ENCODE measurements at regions not wholly inside any gene's neighbourhood (a gene's known extent, or its start where the extent isn't known, plus 50 kb on each side); places are given as distances from the start of the nearest gene placed in this dataset.

GRCh38 chr2:198285216-198285615, 480.8 kb downstream of the PLCL1 start:
- H3K36me3 ChIP-seq: no peaks in the 10 kb centered on the region
- TF ChIP-seq POLR2A (IDR thresholded peaks at IDR 0.05) (no peak), CTCF (IDR thresholded peaks at IDR 0.05 in 4 of 5, conservative IDR thresholded peaks at IDR 0.05 in 1 of 5) (no peak)
- no peak overlapping the region for H3K27ac ChIP-seq
- no peak for ATAC-seq
- H3K4me1 ChIP-seq: no peaks in the 10 kb centered on the region
- H3K27me3 ChIP-seq: peaks cover 0 to 4% (median 0%) of the 10 kb centered on the region in 3 donors
- H3K4me3 ChIP-seq: no peak overlapping the region
- in situ Hi-C loops (cut with MboI; ENCODE audit: low sequenced_read_pairs in 4 of 4): loop anchor here in 1 of 4 donors (25.0 kb wide), 1 partner anchor 473 kb away; the partner anchor contains the start of gene PLCL1
- DNase-seq: no peak
- intact Hi-C loops (cut with DNase I; ENCODE audit: low total_unique reads): no loop called here
- H3K9me3 ChIP-seq: no peaks in the 10 kb centered on the region

GRCh38 chr2:198283146-198283545, 478.8 kb downstream of the PLCL1 start:
- Histone ChIP-seq H3K4me1 (no peaks in the 10 kb centered on the region), H3K9me3 (no peaks in the 10 kb centered on the region), H3K36me3 (no peaks in the 10 kb centered on the region), H3K4me3 (no peak overlapping the region), H3K27ac (no peak overlapping the region), H3K27me3 (peaks cover 0 to 4% (median 0%) of the 10 kb centered on the region in 3 donors)
- TF ChIP-seq POLR2A (IDR thresholded peaks at IDR 0.05): no peak
- no peak for TF ChIP-seq CTCF (IDR thresholded peaks at IDR 0.05 in 4 of 5, conservative IDR thresholded peaks at IDR 0.05 in 1 of 5)
- ATAC-seq (no peak), DNase-seq (no peak)
- in situ Hi-C loops (cut with MboI; ENCODE audit: low sequenced_read_pairs in 4 of 4): loop anchor here in 1 of 4 donors (25.0 kb wide), 1 partner anchor 471 kb away; the partner anchor contains the start of gene PLCL1
- intact Hi-C loops (cut with DNase I; ENCODE audit: low total_unique reads): no loop called here

GRCh38 chr2:198282061-198282460, 477.7 kb downstream of the PLCL1 start:
- no peak for ATAC-seq

GRCh38 chr2:198280145-198280544, 475.8 kb downstream of the PLCL1 start:
- DNase-seq: no peak
- intact Hi-C loops (cut with DNase I; ENCODE audit: low total_unique reads) (no loop called here), in situ Hi-C loops (cut with MboI; ENCODE audit: low sequenced_read_pairs in 4 of 4) (loop anchor here in 1 of 4 donors (25.0 kb wide), 1 partner anchor 468 kb away; the partner anchor contains the start of gene PLCL1)
- Histone ChIP-seq H3K27me3 (peaks cover 0 to 4% (median 0%) of the 10 kb centered on the region in 3 donors), H3K36me3 (no peaks in the 10 kb centered on the region), H3K9me3 (no peaks in the 10 kb centered on the region), H3K27ac (no peak overlapping the region), H3K4me3 (no peak overlapping the region), H3K4me1 (no peaks in the 10 kb centered on the region)
- TF ChIP-seq POLR2A (IDR thresholded peaks at IDR 0.05) (no peak), CTCF (IDR thresholded peaks at IDR 0.05 in 4 of 5, conservative IDR thresholded peaks at IDR 0.05 in 1 of 5) (no peak)
- no peak for ATAC-seq

More at GRCh38 chr2:198282061-198282460, 477.7 kb downstream of the PLCL1 start:
- TF ChIP-seq POLR2A (IDR thresholded peaks at IDR 0.05) (no peak), CTCF (IDR thresholded peaks at IDR 0.05 in 4 of 5, conservative IDR thresholded peaks at IDR 0.05 in 1 of 5) (no peak)
- in situ Hi-C loops (cut with MboI; ENCODE audit: low sequenced_read_pairs in 4 of 4) (loop anchor here in 1 of 4 donors (25.0 kb wide), 1 partner anchor 470 kb away; the partner anchor contains the start of gene PLCL1), intact Hi-C loops (cut with DNase I; ENCODE audit: low total_unique reads) (no loop called here)
- H3K9me3 ChIP-seq: no peaks in the 10 kb centered on the region
- H3K36me3 ChIP-seq: no peaks in the 10 kb centered on the region
- no peaks in the 10 kb centered on the region for H3K4me1 ChIP-seq
- H3K4me3 ChIP-seq: no peak overlapping the region
- no peak overlapping the region for H3K27ac ChIP-seq
- H3K27me3 ChIP-seq: peaks cover 0 to 4% (median 0%) of the 10 kb centered on the region in 3 donors
- DNase-seq: no peak

- no peak for ATAC-seq
- Histone ChIP-seq H3K9me3 (no peaks in the 10 kb centered on the region), H3K4me1 (no peaks in the 10 kb centered on the region), H3K36me3 (no peaks in the 10 kb centered on the region), H3K4me3 (no peak overlapping the region), H3K27ac (no peak overlapping the region), H3K27me3 (peaks cover 0 to 4% (median 0%) of the 10 kb centered on the region in 3 donors)
- no peak for DNase-seq
- in situ Hi-C loops (cut with MboI; ENCODE audit: low sequenced_read_pairs in 4 of 4): loop anchor here in 1 of 4 donors (25.0 kb wide), 1 partner anchor 467 kb away; the partner anchor contains the start of gene PLCL1
- TF ChIP-seq CTCF (IDR thresholded peaks at IDR 0.05 in 4 of 5, conservative IDR thresholded peaks at IDR 0.05 in 1 of 5): no peak
- no peak for TF ChIP-seq POLR2A (IDR thresholded peaks at IDR 0.05)
- intact Hi-C loops (cut with DNase I; ENCODE audit: low total_unique reads): no loop called here
These were observed 474.6 kb downstream of the PLCL1 start for GRCh38 chr2:198279026-198279425.

All from gastrocnemius medialis (tissue), 4 donors.